SK-N-DZ (cell line): ENCODE measurements at regions not wholly inside any gene's neighbourhood (a gene's known extent, or its start where the extent isn't known, plus 50 kb on each side); places are given as distances from the start of the nearest gene placed in this dataset.
"Not testable (repeated sequence)": the region's sequence is repeated elsewhere in the genome, so short reads cannot be mapped to it uniquely, and the experiment has no call there.

Experiments
- DNase-seq: peaks from one replicate; pipeline ENCODE4 v3.0.0-alpha.2; 2015; ENCODE audit warnings: low spot score

GRCh38 chr5:2865856-2866255 is 114.4 kb upstream of the IRX2 start:
- no peak for DNase-seq

GRCh38 chr5:2864515-2865105 is 113.1 kb upstream of the IRX2 start:
- DNase-seq = no peak

- DNase-seq = no peak
Measured at GRCh38 chr5:2863675-2864433, 112.4 kb upstream of the IRX2 start.

GRCh38 chr5:2863133-2863532 is 111.7 kb upstream of the IRX2 start:
- DNase-seq = no peak

GRCh38 chr5:2862176-2862575 is 110.7 kb upstream of the IRX2 start:
- not testable (repeated sequence) for DNase-seq

GRCh38 chr5:2861605-2862004 is 110.1 kb upstream of the IRX2 start:
- no peak for DNase-seq

- no peak for DNase-seq
Measured at GRCh38 chr5:2860101-2860500, 108.6 kb upstream of the IRX2 start.

- DNase-seq = no peak
Measured at GRCh38 chr5:2857837-2858236, 106.4 kb upstream of the IRX2 start.

- DNase-seq = no peak
Measured at GRCh38 chr5:2856206-2856605, 104.7 kb upstream of the IRX2 start.

GRCh38 chr5:2852446-2852845 is 101.0 kb upstream of the IRX2 start:
- DNase-seq = no peak

- DNase-seq = no peak
Measured at GRCh38 chr5:2851895-2852294, 100.4 kb upstream of the IRX2 start.

GRCh38 chr5:2849429-2849828 is 98.0 kb upstream of the IRX2 start:
- no peak for DNase-seq

- DNase-seq = no peak
Measured at GRCh38 chr5:2848619-2849018, 97.1 kb upstream of the IRX2 start.

GRCh38 chr5:2847608-2848007 is 96.1 kb upstream of the IRX2 start:
- no peak for DNase-seq

- DNase-seq = no peak
Measured at GRCh38 chr5:2841208-2841607, 89.7 kb upstream of the IRX2 start.

- DNase-seq = no peak
Measured at GRCh38 chr5:2840372-2840915, 89.0 kb upstream of the IRX2 start.

- DNase-seq = no peak
Measured at GRCh38 chr5:2836133-2836532, 84.7 kb upstream of the IRX2 start.

GRCh38 chr5:2833556-2833955 is 82.1 kb upstream of the IRX2 start:
- no peak for DNase-seq

- no peak for DNase-seq
Measured at GRCh38 chr5:2832394-2832793, 80.9 kb upstream of the IRX2 start.

GRCh38 chr5:2829239-2829638 is 77.8 kb upstream of the IRX2 start:
- DNase-seq = no peak

GRCh38 chr5:2818936-2819335 is 67.5 kb upstream of the IRX2 start:
- no peak for DNase-seq

GRCh38 chr5:2817031-2817603 is 65.6 kb upstream of the IRX2 start:
- no peak for DNase-seq

GRCh38 chr5:2813678-2814077 is 62.2 kb upstream of the IRX2 start:
- DNase-seq = no peak
